ENCODE measurements at regions not wholly inside any gene's neighbourhood (a gene's known extent, or its start where the extent isn't known, plus 50 kb on each side); places are given as distances from the start of the nearest gene placed in this dataset.

DNA sequence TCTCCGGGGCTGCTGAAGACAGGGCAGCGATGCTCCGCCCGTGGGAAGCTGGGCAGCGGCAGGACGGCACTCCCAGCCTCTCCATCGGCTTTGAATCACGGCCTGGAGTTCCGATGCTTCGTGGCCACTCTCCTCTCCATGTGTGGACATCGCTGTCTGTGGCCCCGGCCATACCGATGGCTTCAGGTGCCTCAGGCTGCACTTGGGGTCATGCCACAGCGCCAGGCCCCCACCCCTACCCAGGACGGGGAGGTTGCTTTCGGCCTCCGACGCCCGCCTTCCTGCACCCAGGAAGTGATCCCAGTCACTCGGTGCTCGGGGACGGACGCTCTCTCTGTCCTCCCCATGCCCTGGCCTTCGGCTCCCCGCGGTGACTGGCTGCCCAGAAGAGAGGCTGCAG is 180.7 kb downstream of the BANP start:
- TF ChIP-seq CTCF (IDR thresholded peaks at IDR 0.05) (no peak), POLR2A (IDR thresholded peaks at IDR 0.05) (no peak)

Data from adrenal gland (tissue), 5 donors.